ENCODE measurements at regions not wholly inside any gene's neighbourhood (a gene's known extent, or its start where the extent isn't known, plus 50 kb on each side); places are given as distances from the start of the nearest gene placed in this dataset.

DNA sequence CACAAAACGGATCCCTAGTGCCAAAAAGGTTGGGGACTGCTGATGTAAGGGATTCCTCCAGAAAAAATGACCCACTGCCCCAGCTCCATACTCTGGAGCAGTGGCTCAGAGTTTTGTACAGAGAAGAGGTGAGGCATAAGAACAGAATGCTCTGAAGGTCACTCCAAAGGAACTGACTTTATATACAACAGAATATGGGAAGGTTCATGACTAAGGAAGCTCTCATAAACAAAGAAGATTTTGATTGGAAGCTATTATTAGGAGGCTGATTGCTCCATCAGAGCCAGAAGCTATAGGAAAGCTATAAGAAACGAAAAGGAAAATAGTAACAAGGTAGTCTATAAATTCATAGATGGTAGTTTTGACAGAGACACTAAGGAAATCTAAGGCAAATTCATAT, 203.1 kb downstream of the SLC7A11 start:
- TF ChIP-seq, protein P1, sequence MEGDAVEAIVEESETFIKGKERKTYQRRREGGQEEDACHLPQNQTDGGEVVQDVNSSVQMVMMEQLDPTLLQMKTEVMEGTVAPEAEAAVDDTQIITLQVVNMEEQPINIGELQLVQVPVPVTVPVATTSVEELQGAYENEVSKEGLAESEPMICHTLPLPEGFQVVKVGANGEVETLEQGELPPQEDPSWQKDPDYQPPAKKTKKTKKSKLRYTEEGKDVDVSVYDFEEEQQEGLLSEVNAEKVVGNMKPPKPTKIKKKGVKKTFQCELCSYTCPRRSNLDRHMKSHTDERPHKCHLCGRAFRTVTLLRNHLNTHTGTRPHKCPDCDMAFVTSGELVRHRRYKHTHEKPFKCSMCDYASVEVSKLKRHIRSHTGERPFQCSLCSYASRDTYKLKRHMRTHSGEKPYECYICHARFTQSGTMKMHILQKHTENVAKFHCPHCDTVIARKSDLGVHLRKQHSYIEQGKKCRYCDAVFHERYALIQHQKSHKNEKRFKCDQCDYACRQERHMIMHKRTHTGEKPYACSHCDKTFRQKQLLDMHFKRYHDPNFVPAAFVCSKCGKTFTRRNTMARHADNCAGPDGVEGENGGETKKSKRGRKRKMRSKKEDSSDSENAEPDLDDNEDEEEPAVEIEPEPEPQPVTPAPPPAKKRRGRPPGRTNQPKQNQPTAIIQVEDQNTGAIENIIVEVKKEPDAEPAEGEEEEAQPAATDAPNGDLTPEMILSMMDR (IDR thresholded peaks at IDR 0.05; ENCODE audit: extremely low read depth in 1 of 2, insufficient read depth in 1 of 2, low read depth in 1 of 2, low read length in 2 of 2), result no peak
- TF ChIP-seq POLR2A (IDR thresholded peaks at IDR 0.05; ENCODE audit: low read depth, low read length), result no peak

Measured in endothelial cell of umbilical vein (primary cell).